SK-N-SH (cell line): ENCODE measurements at regions not wholly inside any gene's neighbourhood (a gene's known extent, or its start where the extent isn't known, plus 50 kb on each side); places are given as distances from the start of the nearest gene placed in this dataset.

Experiments
- CTCF ChIA-PET: fragments of 300-600, 350-600 bp; formaldehyde crosslinking; extraction: SDS; loops from one replicate; lab custom pipeline; 2021; lab: Yijun Ruan, JAX
- POLR2A ChIA-PET: fragments of 350-600 bp; sonication (Branson Sonifier 250); formaldehyde crosslinking; extraction: SDS; loops from one replicate; lab custom pipeline; 2020; ENCODE audit warnings: antibody characterized with exemption, inconsistent platforms; lab: Yijun Ruan, JAX
- DNase-seq: peaks from one replicate; pipeline ENCODE4 v3.0.0; 2012
- H2AFZ ChIP-seq: fragments of 200-600 bp; sonication (generic); 2 replicates; pipeline ENCODE4 v1.8.1; 2016; ENCODE audit warnings: antibody characterized with exemption, mild to moderate bottlenecking, low read depth
- H3F3A ChIP-seq: fragments of 200-600 bp; sonication (generic); replicated peaks from 2 replicates; pipeline ENCODE3; 2016; ENCODE audit warnings: antibody characterized with exemption, mild to moderate bottlenecking; ENCODE audit not compliant: insufficient read depth
- H3K27ac ChIP-seq, 2 experiments: fragments of 200-500 bp in 1 of 2; fragments of 200-600 bp in 1 of 2; sonication (Bioruptor generic) in 1 of 2; sonication (generic), shearing (Covaris generic) in 1 of 2; 2 replicates each; pipeline versions ENCODE4 v1.5.1 to v1.6.1; 2014 to 2016; ENCODE audit warnings: low read depth in 2 of 2, inconsistent platforms in 1 of 2, low read length in 1 of 2, mild to moderate bottlenecking in 1 of 2, mixed read lengths in 1 of 2
- H3K27me3 ChIP-seq: fragments of 200-600 bp; sonication (generic), shearing (Covaris generic); 2 replicates; pipeline ENCODE4 v1.6.1; 2016; ENCODE audit warnings: mixed run types; ENCODE audit not compliant: insufficient read depth
- H3K36me3 ChIP-seq, 2 experiments: fragments of 200-500 bp in 1 of 2; fragments of 200-600 bp in 1 of 2; sonication (Bioruptor generic) in 1 of 2; sonication (generic) in 1 of 2; replicated peaks in 1 of 2; 2 replicates each; pipeline versions ENCODE3 to v1.5.1; 2014 to 2016; ENCODE audit warnings: low read length in 1 of 2, mild to moderate bottlenecking in 1 of 2; ENCODE audit not compliant: insufficient read depth in 2 of 2, control insufficient read depth in 1 of 2
- H3K4me1 ChIP-seq, 2 experiments: fragments of 200-500 bp in 1 of 2; fragments of 200-600 bp in 1 of 2; sonication (Bioruptor generic) in 1 of 2; sonication (generic), shearing (Covaris generic) in 1 of 2; 2 replicates each; pipeline versions ENCODE4 v1.5.1 to v1.6.1; 2014 to 2016; ENCODE audit warnings: low read depth in 1 of 2, low read length in 1 of 2, mixed run types in 1 of 2; ENCODE audit not compliant: insufficient read depth in 2 of 2, control insufficient read depth in 1 of 2
- H3K4me2 ChIP-seq: fragments of 200-600 bp; sonication (generic), shearing (Covaris generic); 2 replicates; pipeline ENCODE4 v1.6.1; 2017; ENCODE audit warnings: mixed run types
- H3K4me3 ChIP-seq, 2 experiments: fragments of 200-500 bp in 1 of 2; fragments of 200-600 bp in 1 of 2; sonication (Bioruptor generic) in 1 of 2; sonication (generic), shearing (Covaris generic) in 1 of 2; 2 replicates each; pipeline versions ENCODE4 v1.5.1 to v1.8.1; 2014 to 2016; ENCODE audit warnings: low read depth in 2 of 2, inconsistent platforms in 1 of 2, low read length in 1 of 2, mild to moderate bottlenecking in 1 of 2, mixed read lengths in 1 of 2, moderate library complexity in 1 of 2
- H3K79me2 ChIP-seq: fragments of 200-600 bp; sonication (generic); 2 replicates; pipeline ENCODE4 v1.8.1; 2017; ENCODE audit warnings: mild to moderate bottlenecking; ENCODE audit not compliant: insufficient read depth
- H3K9ac ChIP-seq: fragments of 200-600 bp; sonication (generic); 2 replicates; pipeline ENCODE4 v1.6.1; 2017; ENCODE audit warnings: mixed run types
- H3K9me2 ChIP-seq: fragments of 200-600 bp; sonication (generic); 2 replicates; pipeline ENCODE4 v1.6.1; 2017; ENCODE audit warnings: mixed run types
- H3K9me3 ChIP-seq: fragments of 200-600 bp; sonication (generic); 2 replicates; pipeline ENCODE4 v1.6.1; 2017; ENCODE audit warnings: mixed run types, mild to moderate bottlenecking, moderate library complexity
- H4K20me1 ChIP-seq: fragments of 200-600 bp; sonication (generic); 2 replicates; pipeline ENCODE4 v1.6.1; 2017; ENCODE audit warnings: mild to moderate bottlenecking, mixed run types; ENCODE audit not compliant: insufficient read depth
- ELF1 ChIP-seq: IDR thresholded peaks from 2 replicates; pipeline ENCODE4 v1.4.0; 2012
- EP300 ChIP-seq, 2 experiments: IDR thresholded peaks; 2 replicates each; pipeline versions ENCODE4 v1.4.0 to v1.6.1; 2012; ENCODE audit warnings: borderline replicate concordance in 1 of 2, low read depth in 1 of 2, low read length in 1 of 2
- EZH2phosphoT487 ChIP-seq: fragments of 200-600 bp; sonication (generic); IDR thresholded peaks from 2 replicates; pipeline ENCODE4 v1.6.1; 2017; ENCODE audit warnings: low read depth, mixed run types, mild to moderate bottlenecking, antibody characterized with exemption, moderate library complexity, borderline replicate concordance
- FOSL2 ChIP-seq: IDR thresholded peaks from 2 replicates; pipeline ENCODE4 v1.4.0; 2012; ENCODE audit warnings: low read depth, mild to moderate bottlenecking, moderate library complexity, borderline replicate concordance
- MEF2A ChIP-seq: IDR thresholded peaks from 2 replicates; pipeline ENCODE4 v1.4.0; 2012; ENCODE audit warnings: low read depth, borderline replicate concordance
- NRF1 ChIP-seq: IDR thresholded peaks from 2 replicates; pipeline ENCODE4 v1.6.1; 2012; ENCODE audit warnings: low read depth, mild to moderate bottlenecking, low read length
- PBX3 ChIP-seq: IDR thresholded peaks from 2 replicates; pipeline ENCODE4; 2012
- RCOR1 ChIP-seq: fragments of 150-350 bp; IDR thresholded peaks from 2 replicates; pipeline ENCODE4 v1.6.1; 2017; ENCODE audit warnings: antibody characterized with exemption, low read length
- REST ChIP-seq: IDR thresholded peaks from 2 replicates; pipeline ENCODE4 v1.6.1; 2012; ENCODE audit warnings: mild to moderate bottlenecking, low read depth, low read length, moderate library complexity
- TCF12 ChIP-seq: IDR thresholded peaks from 2 replicates; pipeline ENCODE4 v1.4.0; 2012
- TEAD4 ChIP-seq: IDR thresholded peaks from 2 replicates; pipeline ENCODE4 v1.4.0; 2012; ENCODE audit warnings: mild to moderate bottlenecking, borderline replicate concordance; ENCODE audit not compliant: insufficient read depth
- USF1 ChIP-seq: IDR thresholded peaks from 2 replicates; pipeline ENCODE4 v1.4.0; 2012; ENCODE audit warnings: low read depth, borderline replicate concordance
- USF2 ChIP-seq: fragments of 150-350 bp; IDR thresholded peaks from 2 replicates; pipeline ENCODE4 v1.6.1; 2017; ENCODE audit warnings: antibody characterized with exemption, low read length, low read depth, borderline replicate concordance
- WGBS: methylation state at CpG from one replicate; pipeline ENCODE4 v1.1.6; 2017; ENCODE audit warnings: low lambda C conversion rate; 5-methylcytosine and 5-hydroxymethylcytosine counted together

- 0% methylated on average over 2 of the region's 2 CpGs for WGBS
- CTCF ChIA-PET = no interaction called here
- Histone ChIP-seq H4K20me1 (no peaks in the 10 kb centered on the region), H3K4me2 (no peak overlapping the region), H3K4me1 (no peaks in the 10 kb centered on the region), H3K9ac (no peak overlapping the region), H3K9me3 (no peaks in the 10 kb centered on the region), H3K27me3 (peaks cover 10% of the 10 kb centered on the region), H3K4me3 (no peak overlapping the region), H2AFZ (no peak overlapping the region), H3F3A (no peaks in the 10 kb centered on the region), H3K27ac (no peak overlapping the region), H3K9me2 (no peaks in the 10 kb centered on the region), H3K36me3 (no peaks in the 10 kb centered on the region), H3K79me2 (no peaks in the 10 kb centered on the region)
- POLR2A ChIA-PET = no interaction called here
- no peak for DNase-seq
- TF ChIP-seq TEAD4 (no peak), PBX3 (no peak), EP300 (IDR thresholded peaks at IDR 0.05; ENCODE audit: borderline replicate concordance in 1 of 2, low read depth in 1 of 2, low read length in 1 of 2) (no peak), TCF12 (no peak), USF1 (no peak), NRF1 (no peak), USF2 (no peak), MEF2A (no peak), FOSL2 (no peak), EZH2phosphoT487 (no peak)
Measured at GRCh38 chr14:29176876-29177275, 410.3 kb downstream of the FOXG1 start.

GRCh38 chr14:29178971-29179370 lies 412.4 kb downstream of the FOXG1 start:
- peaks cover 17% of the 10 kb centered on the region for H3K27me3 ChIP-seq
- no peaks in the 10 kb centered on the region for H3K4me1 ChIP-seq
- H3K36me3 ChIP-seq = no peaks in the 10 kb centered on the region
- DNase-seq = no peak
- no peak for TF ChIP-seq EP300 (IDR thresholded peaks at IDR 0.05; ENCODE audit: borderline replicate concordance in 1 of 2, low read depth in 1 of 2, low read length in 1 of 2)
- no peak for TF ChIP-seq REST
- no peak for TF ChIP-seq RCOR1
- no peak for TF ChIP-seq ELF1
- TF ChIP-seq NRF1 = no peak
- H3K4me3 ChIP-seq = no peak overlapping the region
- no peak overlapping the region for H3K9ac ChIP-seq
- no peaks in the 10 kb centered on the region for H3K79me2 ChIP-seq
- H3K9me3 ChIP-seq = no peaks in the 10 kb centered on the region
- ChIA-PET CTCF (no interaction called here), POLR2A (no interaction called here)
- no peaks in the 10 kb centered on the region for H4K20me1 ChIP-seq
- no peak overlapping the region for H3K27ac ChIP-seq
- H3K9me2 ChIP-seq = no peaks in the 10 kb centered on the region
- no peak overlapping the region for H2AFZ ChIP-seq
- H3K4me2 ChIP-seq = no peak overlapping the region
- no peaks in the 10 kb centered on the region for H3F3A ChIP-seq
- 0% methylated on average over 1 of the region's 1 CpG for WGBS
